ENCODE measurements at regions not wholly inside any gene's neighbourhood (a gene's known extent, or its start where the extent isn't known, plus 50 kb on each side); places are given as distances from the start of the nearest gene placed in this dataset.
"Not testable (repeated sequence)": the region's sequence is repeated elsewhere in the genome, so short reads cannot be mapped to it uniquely, and the experiment has no call there.

GRCh38 chr2:13531735-13532410, 815.1 kb downstream of the TRIB2 start:
- not testable (repeated sequence) for H3K27me3 Mint-ChIP-seq (ENCODE audit: insufficient read depth, low read depth, poor library complexity); H3K4me1 Mint-ChIP-seq; H3K79me2 ChIP-seq (replicated peaks; ENCODE audit: insufficient read depth); H3K27ac Mint-ChIP-seq; H3K4me3 Mint-ChIP-seq; H3K4me1 ChIP-seq (ENCODE audit: insufficient read depth); H3K27ac ChIP-seq (ENCODE audit: low read depth); H3K36me3 Mint-ChIP-seq (ENCODE audit: low read depth); H3F3A ChIP-seq (replicated peaks; ENCODE audit: low read depth); H3K36me3 ChIP-seq (ENCODE audit: insufficient read depth); H3K9me2 ChIP-seq (ENCODE audit: insufficient read depth); DNase-seq (ENCODE audit: low spot score); H4K20me1 ChIP-seq (replicated peaks; ENCODE audit: insufficient read depth); H3K4me2 ChIP-seq; H3K4me3 ChIP-seq; H3K9me3 Mint-ChIP-seq; ATAC-seq; H2AFZ ChIP-seq; H3K27me3 ChIP-seq (ENCODE audit: insufficient read depth)

GRCh38 chr2:13532781-13533523, 816.2 kb downstream of the TRIB2 start:
- not testable (repeated sequence) for H3K27ac Mint-ChIP-seq, H3K4me3 Mint-ChIP-seq, ATAC-seq

GRCh38 chr2:13533524-13533922, 816.8 kb downstream of the TRIB2 start:
- Histone ChIP-seq H3K4me1 (ENCODE audit: insufficient read depth) (no peaks in the 10 kb centered on the region), H3K9me2 (ENCODE audit: insufficient read depth) (no peaks in the 10 kb centered on the region), H3K79me2 (replicated peaks; ENCODE audit: insufficient read depth) (no peaks in the 10 kb centered on the region), H2AFZ (no peak overlapping the region), H3K27me3 (ENCODE audit: insufficient read depth) (no peaks in the 10 kb centered on the region), H3F3A (replicated peaks; ENCODE audit: low read depth) (no peaks in the 10 kb centered on the region), H3K27ac (ENCODE audit: low read depth) (no peak overlapping the region), H3K4me2 (no peak overlapping the region), H4K20me1 (replicated peaks; ENCODE audit: insufficient read depth) (no peaks in the 10 kb centered on the region), H3K4me3 (no peak overlapping the region), H3K36me3 (ENCODE audit: insufficient read depth) (no peaks in the 10 kb centered on the region)
- TF ChIP-seq POLR2AphosphoS5 (IDR thresholded peaks at IDR 0.05; ENCODE audit: low read depth) (no peak), ZNF331 (CRISPR knock-in tag; IDR thresholded peaks at IDR 0.05; ENCODE audit: low read depth) (no peak), ZNF114 (CRISPR knock-in tag; IDR thresholded peaks at IDR 0.05) (no peak)
- Mint-ChIP-seq H3K4me1 (peaks cover 3% of the 10 kb centered on the region; the same call in 1 of the 3 replicates), H3K36me3 (ENCODE audit: low read depth) (no peaks in the 10 kb centered on the region), H3K27ac (no peak overlapping the region), H3K4me3 (no peak overlapping the region), H3K27me3 (ENCODE audit: insufficient read depth, low read depth, poor library complexity) (peaks cover 10% of the 10 kb centered on the region), H3K9me3 (no peaks in the 10 kb centered on the region; the same call in 2 of the 3 replicates)
- no peak for ATAC-seq
- DNase-seq (ENCODE audit: low spot score), result no peak

More at GRCh38 chr2:13532781-13533523, 816.2 kb downstream of the TRIB2 start:
- H2AFZ ChIP-seq; H4K20me1 ChIP-seq (replicated peaks; ENCODE audit: insufficient read depth); H3K4me1 ChIP-seq (ENCODE audit: insufficient read depth); H3K79me2 ChIP-seq (replicated peaks; ENCODE audit: insufficient read depth); H3K4me2 ChIP-seq; H3K4me3 ChIP-seq; H3K36me3 ChIP-seq (ENCODE audit: insufficient read depth); H3K27me3 ChIP-seq (ENCODE audit: insufficient read depth); H3K36me3 Mint-ChIP-seq (ENCODE audit: low read depth); DNase-seq (ENCODE audit: low spot score); H3F3A ChIP-seq (replicated peaks; ENCODE audit: low read depth); H3K27ac ChIP-seq (ENCODE audit: low read depth); H3K4me1 Mint-ChIP-seq; H3K27me3 Mint-ChIP-seq (ENCODE audit: insufficient read depth, low read depth, poor library complexity); H3K9me2 ChIP-seq (ENCODE audit: insufficient read depth); H3K9me3 Mint-ChIP-seq: not testable (repeated sequence)

- Histone ChIP-seq H3K4me1 (ENCODE audit: insufficient read depth) (no peaks in the 10 kb centered on the region), H3K36me3 (ENCODE audit: insufficient read depth) (no peaks in the 10 kb centered on the region), H3K27ac (ENCODE audit: low read depth) (no peak overlapping the region), H2AFZ (no peak overlapping the region), H4K20me1 (replicated peaks; ENCODE audit: insufficient read depth) (no peaks in the 10 kb centered on the region), H3K79me2 (replicated peaks; ENCODE audit: insufficient read depth) (no peaks in the 10 kb centered on the region), H3K9me2 (ENCODE audit: insufficient read depth) (no peaks in the 10 kb centered on the region), H3K4me2 (no peak overlapping the region), H3K27me3 (ENCODE audit: insufficient read depth) (no peaks in the 10 kb centered on the region), H3K4me3 (no peak overlapping the region), H3F3A (replicated peaks; ENCODE audit: low read depth) (no peaks in the 10 kb centered on the region)
- Mint-ChIP-seq H3K36me3 (ENCODE audit: low read depth) (no peaks in the 10 kb centered on the region), H3K9me3 (no peaks in the 10 kb centered on the region; the same call in 2 of the 3 replicates), H3K4me3 (no peak overlapping the region), H3K27me3 (ENCODE audit: insufficient read depth, low read depth, poor library complexity) (peaks cover 8% of the 10 kb centered on the region), H3K4me1 (peaks cover 4% of the 10 kb centered on the region; the same call in 2 of the 3 replicates), H3K27ac (no peak overlapping the region)
- ATAC-seq, result no peak
- no peak for DNase-seq (ENCODE audit: low spot score)
- TF ChIP-seq POLR2AphosphoS5 (IDR thresholded peaks at IDR 0.05; ENCODE audit: low read depth) (no peak), ETS1 (IDR thresholded peaks at IDR 0.05) (no peak), JUNB (IDR thresholded peaks at IDR 0.05; ENCODE audit: unreplicated experiment) (no peak), REST (IDR thresholded peaks at IDR 0.05; ENCODE audit: unreplicated experiment) (no peak), EZH2 (IDR thresholded peaks at IDR 0.05; ENCODE audit: low read depth, unreplicated experiment) (no peak), STAT1 (IDR thresholded peaks at IDR 0.05; ENCODE audit: unreplicated experiment) (no peak)
These were observed 820.2 kb downstream of the TRIB2 start for GRCh38 chr2:13536941-13537340.
